ENCODE measurements at regions not wholly inside any gene's neighbourhood (a gene's known extent, or its start where the extent isn't known, plus 50 kb on each side); places are given as distances from the start of the nearest gene placed in this dataset.

GRCh38 chr13:106990594-106990993, 422.7 kb upstream of the ARGLU1 start:
- no peak for TF ChIP-seq SNAI2 (CRISPR knock-in tag; IDR thresholded peaks at IDR 0.05)
- no peak for TF ChIP-seq PATZ1 (CRISPR knock-in tag; IDR thresholded peaks at IDR 0.05; ENCODE audit: borderline replicate concordance)
- no peak for TF ChIP-seq ZNF70 (CRISPR knock-in tag; IDR thresholded peaks at IDR 0.05)
- no peak for TF ChIP-seq TCF4 (CRISPR knock-in tag; IDR thresholded peaks at IDR 0.05; ENCODE audit: borderline replicate concordance)
